WTC11 (cell line): ENCODE measurements at regions not wholly inside any gene's neighbourhood (a gene's known extent, or its start where the extent isn't known, plus 50 kb on each side); places are given as distances from the start of the nearest gene placed in this dataset.
A peak's percentile ranks its signal among the peaks of the same experiment; 100 is the strongest.
"Not testable (repeated sequence)": the region's sequence is repeated elsewhere in the genome, so short reads cannot be mapped to it uniquely, and the experiment has no call there.

Experiments
- ATAC-seq: fragments of 200-7000 bp; cut with Tn5 transposase; 2 replicates; pipeline ENCODE4 v1.10.0; 2021; ENCODE audit warnings: mild to moderate bottlenecking, moderate library complexity
- CTCF ChIA-PET: fragments of 300-600 bp; sonication (Branson Sonifier 250); formaldehyde crosslinking; loops from one replicate; lab custom pipeline; 2021; ENCODE audit warnings: antibody characterized with exemption; lab: Charles Lee
- POLR2A ChIA-PET: fragments of 350-600 bp; sonication (Branson Sonifier 250); formaldehyde crosslinking; loops from one replicate; lab custom pipeline; 2021; ENCODE audit warnings: antibody characterized with exemption; lab: Charles Lee
- DNase-seq: peaks from one replicate; pipeline ENCODE4 v3.0.0; 2021; ENCODE audit warnings: low spot score
- H3K27ac Mint-ChIP-seq: 2 replicates; pipeline ENCODE4 v1.8.0; 2021; ENCODE audit warnings: mixed read lengths
- H3K27me3 Mint-ChIP-seq: 2 replicates; pipeline ENCODE4 v1.8.0; 2021; ENCODE audit warnings: low read depth, mild to moderate bottlenecking, moderate library complexity, mixed read lengths
- H3K36me3 Mint-ChIP-seq: 2 replicates; pipeline ENCODE4 v1.8.0; 2021; ENCODE audit warnings: mixed read lengths
- H3K4me1 Mint-ChIP-seq: 2 replicates; pipeline ENCODE4 v1.8.0; 2022; ENCODE audit warnings: mixed read lengths
- H3K4me3 Mint-ChIP-seq: 2 replicates; pipeline ENCODE4 v1.8.0; 2021; ENCODE audit warnings: mild to moderate bottlenecking, moderate library complexity, mixed read lengths
- H3K9me3 Mint-ChIP-seq: 2 replicates; pipeline ENCODE4 v1.8.0; 2021; ENCODE audit warnings: mixed read lengths
- ATF1 ChIP-seq: sonication (generic); formaldehyde crosslinking; IDR thresholded peaks from 2 replicates; pipeline ENCODE4 v1.8.1; 2023; ENCODE audit warnings: mild to moderate bottlenecking, moderate library complexity, missing genetic modification reagents
- CREB1 ChIP-seq: sonication (generic); formaldehyde crosslinking; IDR thresholded peaks from 2 replicates; pipeline ENCODE4 v1.8.0; 2023; ENCODE audit warnings: mild to moderate bottlenecking, missing genetic modification reagents
- HMGA2 ChIP-seq: fragments of 250-450 bp; sonication (Bioruptor Pico); IDR thresholded peaks from 2 replicates; pipeline ENCODE4 v1.4.0; 2021; ENCODE audit warnings: mild to moderate bottlenecking, moderate library complexity
- JUN ChIP-seq: sonication (generic); formaldehyde crosslinking; IDR thresholded peaks from 2 replicates; pipeline ENCODE4 v1.8.0; 2023; ENCODE audit warnings: mild to moderate bottlenecking, missing genetic modification reagents
- NFATC4 ChIP-seq: fragments of 250-450 bp; sonication (Bioruptor Pico); IDR thresholded peaks from 2 replicates; pipeline ENCODE4 v1.9.0; 2021; ENCODE audit warnings: mild to moderate bottlenecking
- NR2C2 ChIP-seq: sonication (generic); formaldehyde crosslinking; IDR thresholded peaks from 2 replicates; pipeline ENCODE4 v1.8.0; 2022; ENCODE audit warnings: mild to moderate bottlenecking, missing genetic modification reagents
- OVOL2 ChIP-seq: fragments of 250-450 bp; sonication (Bioruptor Pico); IDR thresholded peaks from 2 replicates; pipeline ENCODE4 v1.9.0; 2021; ENCODE audit warnings: mild to moderate bottlenecking, borderline replicate concordance
- SOX15 ChIP-seq: fragments of 250-450 bp; sonication (Bioruptor Pico); IDR thresholded peaks from 2 replicates; pipeline ENCODE4 v1.9.0; 2021; ENCODE audit warnings: mild to moderate bottlenecking
- TF ChIP-seq, protein P1 (sequence below): fragments of 250-450 bp; sonication (Bioruptor Pico); IDR thresholded peaks from 2 replicates; pipeline ENCODE4 v1.9.0; 2021; ENCODE audit warnings: mild to moderate bottlenecking
- TF ChIP-seq, protein P2 (sequence below): sonication (generic); formaldehyde crosslinking; IDR thresholded peaks from 2 replicates; pipeline ENCODE4 v1.8.1; 2023; ENCODE audit warnings: mild to moderate bottlenecking, missing genetic modification reagents, moderate library complexity
- TF ChIP-seq, protein P3 (sequence below): sonication (generic); formaldehyde crosslinking; IDR thresholded peaks from 2 replicates; pipeline ENCODE4 v1.8.1; 2023; ENCODE audit warnings: mild to moderate bottlenecking, moderate library complexity, missing genetic modification reagents
- TF ChIP-seq, protein P4 (sequence below): sonication (generic); formaldehyde crosslinking; IDR thresholded peaks from 2 replicates; pipeline ENCODE4 v1.8.0; 2022; ENCODE audit warnings: mild to moderate bottlenecking, missing genetic modification reagents
- TF ChIP-seq, protein P5 (sequence below): sonication (generic); formaldehyde crosslinking; IDR thresholded peaks from 2 replicates; pipeline ENCODE4 v1.8.1; 2022; ENCODE audit warnings: low read depth, mild to moderate bottlenecking, moderate library complexity, missing genetic modification reagents, borderline replicate concordance
- TF ChIP-seq, protein P6 (sequence below): fragments of 250-450 bp; sonication (Bioruptor Pico); conservative IDR thresholded peaks from 2 replicates; pipeline ENCODE4 v1.9.0; 2021; ENCODE audit warnings: mild to moderate bottlenecking
- TF ChIP-seq, protein P7 (sequence below): sonication (generic); formaldehyde crosslinking; IDR thresholded peaks from 2 replicates; pipeline ENCODE4 v1.8.1; 2022; ENCODE audit warnings: missing genetic modification reagents, borderline replicate concordance

DNA sequence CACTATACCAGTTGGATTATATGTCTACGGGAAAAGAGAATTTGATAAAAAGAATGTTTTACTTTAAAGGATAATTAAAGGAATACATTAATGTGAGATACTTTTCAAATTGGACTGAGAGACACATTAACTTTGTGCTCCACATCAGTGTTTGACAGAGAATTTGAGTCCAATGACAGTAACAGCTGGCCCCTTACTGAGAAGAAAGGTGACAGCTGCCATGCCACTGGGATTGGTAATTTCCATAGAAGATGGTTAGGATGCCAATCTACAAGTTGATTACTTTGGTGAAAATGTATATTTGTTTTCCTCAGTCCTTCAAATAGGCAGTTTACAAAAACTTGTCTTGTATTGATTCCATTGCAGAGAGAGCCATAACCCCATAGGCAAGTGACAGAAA, 578.4 kb downstream of the SLCO4C1 start:
- CTCF ChIA-PET = no interaction called here
- H3K4me3 Mint-ChIP-seq = no peak overlapping the region
- ATAC-seq = no peak
- TF ChIP-seq, protein P1, sequence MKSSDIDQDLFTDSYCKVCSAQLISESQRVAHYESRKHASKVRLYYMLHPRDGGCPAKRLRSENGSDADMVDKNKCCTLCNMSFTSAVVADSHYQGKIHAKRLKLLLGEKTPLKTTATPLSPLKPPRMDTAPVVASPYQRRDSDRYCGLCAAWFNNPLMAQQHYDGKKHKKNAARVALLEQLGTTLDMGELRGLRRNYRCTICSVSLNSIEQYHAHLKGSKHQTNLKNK (CRISPR knock-in tag) = no peak
- TF ChIP-seq ATF1 (CRISPR knock-in tag) = no peak
- TF ChIP-seq, all 79 proteins: peak for 0
- Mint-ChIP-seq H3K4me1 (peaks cover 38% of the 10 kb centered on the region), H3K27ac (no peak overlapping the region), H3K36me3 (no peaks in the 10 kb centered on the region), H3K9me3 (no peaks in the 10 kb centered on the region), H3K27me3 (no peaks in the 10 kb centered on the region)
- POLR2A ChIA-PET = no interaction called here
- no peak for DNase-seq

DNA sequence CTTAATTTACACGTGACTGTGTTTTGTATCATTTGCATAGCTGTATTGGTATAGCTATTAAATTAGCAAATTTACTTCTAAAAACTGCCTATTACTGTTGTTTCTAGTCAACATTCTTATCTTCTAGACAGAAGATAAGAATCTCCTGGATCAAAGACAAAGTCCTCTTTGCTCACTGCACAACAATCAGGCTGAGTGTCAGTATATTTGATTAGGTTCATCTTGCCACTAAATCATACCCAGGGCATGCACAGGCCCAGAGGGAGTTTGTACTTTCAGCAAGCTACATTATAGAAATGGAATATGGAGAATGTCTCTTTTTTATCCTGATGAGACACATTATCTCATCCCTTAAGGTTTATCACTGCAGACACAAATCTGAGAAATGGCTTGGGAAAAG, 579.1 kb downstream of the SLCO4C1 start:
- H3K4me1 Mint-ChIP-seq = peaks cover 31% of the 10 kb centered on the region
- H3K4me3 Mint-ChIP-seq = no peak overlapping the region
- DNase-seq (no peak), ATAC-seq (no peak)
- TF ChIP-seq, protein P2, sequence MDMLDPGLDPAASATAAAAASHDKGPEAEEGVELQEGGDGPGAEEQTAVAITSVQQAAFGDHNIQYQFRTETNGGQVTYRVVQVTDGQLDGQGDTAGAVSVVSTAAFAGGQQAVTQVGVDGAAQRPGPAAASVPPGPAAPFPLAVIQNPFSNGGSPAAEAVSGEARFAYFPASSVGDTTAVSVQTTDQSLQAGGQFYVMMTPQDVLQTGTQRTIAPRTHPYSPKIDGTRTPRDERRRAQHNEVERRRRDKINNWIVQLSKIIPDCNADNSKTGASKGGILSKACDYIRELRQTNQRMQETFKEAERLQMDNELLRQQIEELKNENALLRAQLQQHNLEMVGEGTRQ (CRISPR knock-in tag) = no peak
- no peak overlapping the region for H3K27ac Mint-ChIP-seq
- ChIA-PET CTCF (no interaction called here), POLR2A (no interaction called here)
- no peaks in the 10 kb centered on the region for H3K36me3 Mint-ChIP-seq
- no peaks in the 10 kb centered on the region for H3K9me3 Mint-ChIP-seq
- no peaks in the 10 kb centered on the region for H3K27me3 Mint-ChIP-seq

DNA sequence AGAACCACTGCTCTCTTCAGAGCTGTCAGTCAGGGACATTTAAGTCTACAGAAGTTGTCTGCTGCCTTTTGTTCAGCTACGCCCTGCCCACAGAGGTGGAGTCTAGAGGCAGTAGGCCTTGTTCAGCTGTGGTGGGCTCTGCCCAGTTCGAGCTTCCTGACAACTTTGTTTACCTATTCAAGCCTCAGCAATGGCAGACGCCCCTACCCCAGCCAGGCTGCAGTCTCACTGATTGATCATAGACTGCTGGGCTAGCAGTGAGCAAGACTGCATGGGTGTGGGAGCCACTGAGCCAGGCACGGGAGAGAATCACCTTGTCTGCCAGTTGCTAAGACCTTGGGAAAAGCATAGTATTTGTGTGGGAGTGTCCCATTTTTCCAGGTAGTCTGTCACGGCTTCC, 580.3 kb downstream of the SLCO4C1 start:
- peak; percentile 17 for DNase-seq
- H3K4me1 Mint-ChIP-seq = peaks cover 29% of the 10 kb centered on the region
- H3K36me3 Mint-ChIP-seq, H3K4me3 Mint-ChIP-seq, CTCF ChIA-PET, H3K27me3 Mint-ChIP-seq, POLR2A ChIA-PET, H3K27ac Mint-ChIP-seq, H3K9me3 Mint-ChIP-seq: not testable (repeated sequence)
- ATAC-seq = peak; percentile 43; the same call in 1 of the 2 replicates

DNA sequence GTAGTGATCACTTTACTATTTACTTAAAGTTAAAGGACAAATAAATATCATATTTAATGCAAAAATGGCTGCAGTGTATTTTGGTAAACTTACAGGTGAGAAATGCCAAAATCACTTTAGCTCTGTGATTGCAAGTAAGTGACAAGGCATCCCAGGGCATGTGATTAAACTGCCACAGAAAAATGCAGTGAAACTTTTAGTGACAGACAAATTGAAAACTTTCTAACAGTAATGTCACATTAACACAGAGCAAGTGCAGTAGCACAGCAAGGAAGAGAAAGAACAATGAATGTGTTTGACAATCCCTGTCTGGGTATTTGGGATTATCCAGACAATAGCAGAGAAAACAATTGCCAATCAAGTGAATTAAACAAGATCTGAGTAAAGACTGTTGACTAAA, 606.8 kb downstream of the SLCO4C1 start:
- Mint-ChIP-seq H3K4me1 (peaks cover 53% of the 10 kb centered on the region), H3K4me3 (no peak overlapping the region), H3K36me3 (no peaks in the 10 kb centered on the region), H3K27ac (no peak overlapping the region), H3K27me3 (no peaks in the 10 kb centered on the region), H3K9me3 (no peaks in the 10 kb centered on the region)
- ATAC-seq = no peak
- CTCF ChIA-PET = no interaction called here
- TF ChIP-seq, protein P3, sequence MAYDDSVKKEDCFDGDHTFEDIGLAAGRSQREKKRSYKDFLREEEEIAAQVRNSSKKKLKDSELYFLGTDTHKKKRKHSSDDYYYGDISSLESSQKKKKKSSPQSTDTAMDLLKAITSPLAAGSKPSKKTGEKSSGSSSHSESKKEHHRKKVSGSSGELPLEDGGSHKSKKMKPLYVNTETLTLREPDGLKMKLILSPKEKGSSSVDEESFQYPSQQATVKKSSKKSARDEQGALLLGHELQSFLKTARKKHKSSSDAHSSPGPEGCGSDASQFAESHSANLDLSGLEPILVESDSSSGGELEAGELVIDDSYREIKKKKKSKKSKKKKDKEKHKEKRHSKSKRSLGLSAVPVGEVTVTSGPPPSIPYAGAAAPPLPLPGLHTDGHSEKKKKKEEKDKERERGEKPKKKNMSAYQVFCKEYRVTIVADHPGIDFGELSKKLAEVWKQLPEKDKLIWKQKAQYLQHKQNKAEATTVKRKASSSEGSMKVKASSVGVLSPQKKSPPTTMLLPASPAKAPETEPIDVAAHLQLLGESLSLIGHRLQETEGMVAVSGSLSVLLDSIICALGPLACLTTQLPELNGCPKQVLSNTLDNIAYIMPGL = no peak
- TF ChIP-seq, protein P4, sequence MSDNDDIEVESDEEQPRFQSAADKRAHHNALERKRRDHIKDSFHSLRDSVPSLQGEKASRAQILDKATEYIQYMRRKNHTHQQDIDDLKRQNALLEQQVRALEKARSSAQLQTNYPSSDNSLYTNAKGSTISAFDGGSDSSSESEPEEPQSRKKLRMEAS (CRISPR knock-in tag) = no peak
- TF ChIP-seq HMGA2 (CRISPR knock-in tag) (no peak), CREB1 (CRISPR knock-in tag) (no peak), NR2C2 (CRISPR knock-in tag) (no peak), OVOL2 (CRISPR knock-in tag) (no peak), JUN (no peak), NFATC4 (no peak), SOX15 (CRISPR knock-in tag) (no peak)
- TF ChIP-seq, protein P5, sequence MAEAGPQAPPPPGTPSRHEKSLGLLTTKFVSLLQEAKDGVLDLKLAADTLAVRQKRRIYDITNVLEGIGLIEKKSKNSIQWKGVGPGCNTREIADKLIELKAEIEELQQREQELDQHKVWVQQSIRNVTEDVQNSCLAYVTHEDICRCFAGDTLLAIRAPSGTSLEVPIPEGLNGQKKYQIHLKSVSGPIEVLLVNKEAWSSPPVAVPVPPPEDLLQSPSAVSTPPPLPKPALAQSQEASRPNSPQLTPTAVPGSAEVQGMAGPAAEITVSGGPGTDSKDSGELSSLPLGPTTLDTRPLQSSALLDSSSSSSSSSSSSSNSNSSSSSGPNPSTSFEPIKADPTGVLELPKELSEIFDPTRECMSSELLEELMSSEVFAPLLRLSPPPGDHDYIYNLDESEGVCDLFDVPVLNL (CRISPR knock-in tag) = no peak
- TF ChIP-seq, protein P6, sequence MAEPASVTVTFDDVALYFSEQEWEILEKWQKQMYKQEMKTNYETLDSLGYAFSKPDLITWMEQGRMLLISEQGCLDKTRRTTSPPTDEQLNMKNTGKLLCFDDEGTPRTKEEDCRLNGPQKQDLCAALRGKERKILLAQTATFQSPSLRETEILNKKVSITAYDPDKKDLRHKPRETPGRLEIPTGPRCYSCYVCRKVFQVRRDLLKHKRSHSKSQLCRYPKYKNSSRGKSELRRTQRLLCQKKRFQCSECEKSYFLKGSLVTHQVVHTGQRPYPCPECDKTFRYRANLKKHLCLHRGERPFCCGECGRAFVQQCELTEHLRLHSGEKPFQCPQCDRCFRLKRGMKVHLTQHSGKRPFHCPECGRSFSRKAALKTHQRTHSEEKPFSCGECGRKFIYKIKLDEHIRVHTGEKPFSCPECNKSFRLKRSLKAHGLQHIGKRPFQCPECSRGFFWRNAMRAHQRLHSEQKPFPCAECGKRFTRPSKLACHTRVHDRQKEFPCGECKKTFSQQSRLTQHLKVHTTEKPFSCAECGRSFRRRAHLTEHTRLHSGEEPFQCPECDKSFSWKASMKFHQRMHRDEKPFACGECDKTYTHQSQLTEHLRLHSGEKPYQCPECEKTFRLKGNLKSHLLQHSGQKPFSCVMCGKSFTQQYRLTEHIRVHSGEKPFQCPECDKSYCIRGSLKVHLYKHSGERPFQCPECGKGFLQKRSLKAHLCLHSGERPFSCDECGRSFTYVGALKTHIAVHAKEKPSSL = no peak
- TF ChIP-seq, protein P7, sequence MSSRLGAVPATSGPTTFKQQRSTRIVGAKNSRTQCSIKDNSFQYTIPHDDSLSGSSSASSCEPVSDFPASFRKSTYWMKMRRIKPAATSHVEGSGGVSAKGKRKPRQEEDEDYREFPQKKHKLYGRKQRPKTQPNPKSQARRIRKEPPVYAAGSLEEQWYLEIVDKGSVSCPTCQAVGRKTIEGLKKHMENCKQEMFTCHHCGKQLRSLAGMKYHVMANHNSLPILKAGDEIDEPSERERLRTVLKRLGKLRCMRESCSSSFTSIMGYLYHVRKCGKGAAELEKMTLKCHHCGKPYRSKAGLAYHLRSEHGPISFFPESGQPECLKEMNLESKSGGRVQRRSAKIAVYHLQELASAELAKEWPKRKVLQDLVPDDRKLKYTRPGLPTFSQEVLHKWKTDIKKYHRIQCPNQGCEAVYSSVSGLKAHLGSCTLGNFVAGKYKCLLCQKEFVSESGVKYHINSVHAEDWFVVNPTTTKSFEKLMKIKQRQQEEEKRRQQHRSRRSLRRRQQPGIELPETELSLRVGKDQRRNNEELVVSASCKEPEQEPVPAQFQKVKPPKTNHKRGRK (CRISPR knock-in tag) = no peak
- POLR2A ChIA-PET = no interaction called here
- DNase-seq = no peak
